Spleen (tissue), 7 donors: ENCODE measurements at regions not wholly inside any gene's neighbourhood (a gene's known extent, or its start where the extent isn't known, plus 50 kb on each side); places are given as distances from the start of the nearest gene placed in this dataset.

Experiments used
- CTCF ChIP-seq, 11 experiments: fragments of 200-600 bp in 7 of 11; fragments of 450-650 bp in 4 of 11; sonication (generic) in 4 of 11; IDR thresholded peaks in 8 of 11; conservative IDR thresholded peaks in 3 of 11; 1 replicate in 7 of 11; 2 replicates in 4 of 11; pipeline versions ENCODE4 v1.4.0 to v1.8.0; 2016 to 2021; ENCODE audit warnings: antibody characterized with exemption in 11 of 11, inconsistent platforms in 4 of 11, mild to moderate bottlenecking in 1 of 11
- POLR2AphosphoS5 ChIP-seq, 3 donors: sonication (generic); formaldehyde crosslinking; IDR thresholded peaks; one replicate each; pipeline ENCODE4 v1.5.1; 2017; ENCODE audit warnings: antibody characterized with exemption in 3 of 3
- donor health status: DM: no; HTN: no; CAD: no; lungs with moderate emphysema.
- donor health status: DM: no; HTN: no; CAD: no.
- donor health status: DM: no; HTN: no; CAD: no.

DNA sequence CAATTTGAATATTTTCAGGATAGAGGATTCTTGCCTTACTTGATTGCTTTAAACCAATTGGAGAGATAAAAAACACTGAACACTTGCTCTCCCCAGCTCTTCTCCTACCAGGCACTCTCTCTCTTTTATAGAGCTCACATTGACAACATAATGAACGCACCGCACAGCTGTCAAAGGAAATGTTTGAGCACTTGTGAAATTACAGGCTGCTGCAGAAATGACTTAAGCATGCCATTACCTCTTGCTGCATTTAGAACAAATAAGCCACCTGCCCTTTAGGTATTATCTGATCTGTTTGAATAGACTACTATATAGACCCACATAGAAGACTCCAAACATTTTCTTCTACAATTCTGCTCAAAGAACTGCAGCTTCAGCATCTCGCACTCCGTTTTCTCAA lies 227.7 kb downstream of the C4orf33 start:
- no peak for TF ChIP-seq CTCF (IDR thresholded peaks at IDR 0.05 in 8 of 11, conservative IDR thresholded peaks at IDR 0.05 in 3 of 11)
- no peak for TF ChIP-seq POLR2AphosphoS5 (IDR thresholded peaks at IDR 0.05)
